ENCODE measurements at regions not wholly inside any gene's neighbourhood (a gene's known extent, or its start where the extent isn't known, plus 50 kb on each side); places are given as distances from the start of the nearest gene placed in this dataset.

- peaks cover 0 to 20% (median 9%) of the 10 kb centered on the region in 3 experiments; a peak in 5 of 7 replicates for H3K36me3 Mint-ChIP-seq (ENCODE audit: insufficient read depth in 1 of 3, low read depth in 3 of 3)
- Histone ChIP-seq H3K56ac (ENCODE audit: insufficient read length, low read depth, low read length) (no peak overlapping the region), H3K23ac (ENCODE audit: insufficient read length, low read depth, low read length) (no peak overlapping the region), H2BK5ac (ENCODE audit: insufficient read length, low read length) (no peak overlapping the region), H3K18ac (ENCODE audit: insufficient read length, low read depth, low read length) (no peak overlapping the region), H3K14ac (ENCODE audit: insufficient read depth, low read length) (no peak overlapping the region), H2BK20ac (ENCODE audit: low read depth, low read length, poor library complexity, severe bottlenecking) (no peak overlapping the region), H3T11ph (ENCODE audit: low read length) (no peak overlapping the region), H3K79me2 (ENCODE audit: insufficient read depth, low read length) (no peaks in the 10 kb centered on the region; the same call in 1 of the 2 replicates), H4K20me1 (ENCODE audit: control insufficient read depth, insufficient read depth, insufficient read length) (no peaks in the 10 kb centered on the region), H2BK12ac (ENCODE audit: insufficient read length, low read depth, low read length) (no peak overlapping the region), H4K8ac (replicated peaks; ENCODE audit: insufficient read length, low read depth, low read length) (no peak overlapping the region), H3K9ac (ENCODE audit: extremely low read depth, insufficient read length, low read length) (no peak overlapping the region), H4K91ac (ENCODE audit: insufficient read length, low read depth, low read length) (no peak overlapping the region), H2AK5ac (ENCODE audit: insufficient read length, low read length) (no peak overlapping the region), H4K5ac (ENCODE audit: insufficient read length, low read depth, low read length) (no peak overlapping the region), H3K4me2 (ENCODE audit: insufficient read depth, insufficient read length, low read length) (no peak overlapping the region), H3K27ac (ENCODE audit: insufficient read length, low read depth, low read length) (no peak overlapping the region), H2AFZ (ENCODE audit: low read length) (no peak overlapping the region), H3K4me1 (ENCODE audit: insufficient read depth, low read length) (no peaks in the 10 kb centered on the region), H2BK15ac (ENCODE audit: low read depth, low read length) (no peak overlapping the region), H3K4ac (ENCODE audit: low read depth, low read length) (no peak overlapping the region), H3K9me3 (ENCODE audit: control insufficient read depth, low read depth, low read length) (no peaks in the 10 kb centered on the region), H3K23me2 (ENCODE audit: insufficient read length, low read depth, low read length, poor library complexity, severe bottlenecking) (no peaks in the 10 kb centered on the region), H3K79me1 (ENCODE audit: insufficient read depth, low read depth, low read length, poor library complexity, severe bottlenecking) (no peaks in the 10 kb centered on the region), H2BK120ac (ENCODE audit: low read depth, low read length, poor library complexity, severe bottlenecking) (no peak overlapping the region), H3K27me3 (ENCODE audit: insufficient read depth, low read length) (no peaks in the 10 kb centered on the region)
- WGBS (ENCODE audit: extremely low coverage, insufficient read length, low lambda C conversion rate), result no CpG with 5 or more reads among the region's 2 CpGs
- no peaks in the 10 kb centered on the region for H3K9me3 Mint-ChIP-seq
- H3K27ac Mint-ChIP-seq, result no peak overlapping the region
- no peak overlapping the region for H3K4me3 Mint-ChIP-seq
- no peaks in the 10 kb centered on the region for H3K4me1 Mint-ChIP-seq
- DNase-seq, result no peak
- TF ChIP-seq, protein P1, sequence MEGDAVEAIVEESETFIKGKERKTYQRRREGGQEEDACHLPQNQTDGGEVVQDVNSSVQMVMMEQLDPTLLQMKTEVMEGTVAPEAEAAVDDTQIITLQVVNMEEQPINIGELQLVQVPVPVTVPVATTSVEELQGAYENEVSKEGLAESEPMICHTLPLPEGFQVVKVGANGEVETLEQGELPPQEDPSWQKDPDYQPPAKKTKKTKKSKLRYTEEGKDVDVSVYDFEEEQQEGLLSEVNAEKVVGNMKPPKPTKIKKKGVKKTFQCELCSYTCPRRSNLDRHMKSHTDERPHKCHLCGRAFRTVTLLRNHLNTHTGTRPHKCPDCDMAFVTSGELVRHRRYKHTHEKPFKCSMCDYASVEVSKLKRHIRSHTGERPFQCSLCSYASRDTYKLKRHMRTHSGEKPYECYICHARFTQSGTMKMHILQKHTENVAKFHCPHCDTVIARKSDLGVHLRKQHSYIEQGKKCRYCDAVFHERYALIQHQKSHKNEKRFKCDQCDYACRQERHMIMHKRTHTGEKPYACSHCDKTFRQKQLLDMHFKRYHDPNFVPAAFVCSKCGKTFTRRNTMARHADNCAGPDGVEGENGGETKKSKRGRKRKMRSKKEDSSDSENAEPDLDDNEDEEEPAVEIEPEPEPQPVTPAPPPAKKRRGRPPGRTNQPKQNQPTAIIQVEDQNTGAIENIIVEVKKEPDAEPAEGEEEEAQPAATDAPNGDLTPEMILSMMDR (conservative IDR thresholded peaks at IDR 0.05), result no peak
- H3K27me3 Mint-ChIP-seq (ENCODE audit: low read depth), result no peaks in the 10 kb centered on the region; the same call in 1 of the 2 replicates
Measured at GRCh38 chr15:81863162-81863561, 182.7 kb downstream of the MEX3B start.

All from H9 (cell line).